NCI-H526 (cell line): ENCODE measurements at regions not wholly inside any gene's neighbourhood (a gene's known extent, or its start where the extent isn't known, plus 50 kb on each side); places are given as distances from the start of the nearest gene placed in this dataset.

Experiments
- DNase-seq, 2 experiments: peaks; one replicate each; lab custom pipeline; 2025; lab: John Stamatoyannopoulos, UW

DNA sequence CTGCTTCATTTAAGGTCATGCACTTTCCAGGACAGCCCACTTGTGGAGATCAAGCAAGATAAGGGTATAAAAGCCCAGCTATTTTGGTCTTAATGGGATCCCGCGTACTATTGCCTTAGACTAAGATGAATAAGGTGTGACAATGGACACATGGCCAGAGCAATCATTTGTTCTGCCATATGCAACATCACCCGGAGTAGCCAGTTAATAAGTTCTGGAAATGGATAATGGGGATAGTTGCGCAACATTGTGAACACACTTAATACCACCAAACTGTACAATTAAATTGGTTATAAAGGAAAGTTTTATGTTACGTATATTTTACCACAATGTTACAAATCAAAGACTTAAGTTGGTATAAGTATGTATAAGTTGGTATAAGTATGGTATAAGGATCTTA lies 674.5 kb downstream of the HDGFL1 start:
- DNase-seq = no peak

DNA sequence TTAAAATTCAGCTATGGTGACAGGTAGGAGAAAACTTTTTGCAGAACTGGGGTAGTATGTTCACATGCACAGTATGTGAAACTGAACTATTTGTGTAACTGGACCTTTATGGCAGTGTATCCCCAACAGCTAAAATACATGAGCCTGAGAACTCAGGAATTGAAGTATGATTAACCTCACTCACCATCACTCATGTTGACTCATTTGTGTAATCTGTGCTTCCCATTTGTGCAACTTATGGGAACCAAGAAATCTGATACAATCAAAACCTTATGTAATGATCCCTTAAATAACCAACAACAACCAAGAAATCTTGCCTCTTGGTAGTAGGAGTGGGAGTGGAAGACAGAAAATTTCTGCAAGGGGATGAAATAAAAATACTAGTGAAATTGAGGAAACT lies 674.9 kb downstream of the HDGFL1 start:
- DNase-seq = no peak

DNA sequence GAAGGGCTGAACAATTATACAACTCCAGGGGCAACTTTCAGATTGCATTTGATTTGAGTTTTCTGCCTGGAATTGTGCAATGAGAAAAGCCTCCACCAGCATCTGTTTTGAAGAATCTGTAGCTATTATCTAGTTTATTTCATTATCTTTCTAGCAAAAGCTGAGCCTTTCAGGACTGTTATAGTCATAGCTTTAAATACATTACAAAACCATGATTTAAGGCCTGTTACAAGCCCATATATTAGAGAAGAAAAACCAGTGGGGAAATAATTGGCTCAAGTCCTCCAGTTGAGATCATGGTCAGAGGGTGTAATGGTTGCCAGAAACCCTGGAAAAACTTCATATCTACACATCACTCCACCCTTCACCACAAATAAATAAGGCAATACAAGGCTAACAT lies 676.2 kb downstream of the HDGFL1 start:
- no peak for DNase-seq

DNA sequence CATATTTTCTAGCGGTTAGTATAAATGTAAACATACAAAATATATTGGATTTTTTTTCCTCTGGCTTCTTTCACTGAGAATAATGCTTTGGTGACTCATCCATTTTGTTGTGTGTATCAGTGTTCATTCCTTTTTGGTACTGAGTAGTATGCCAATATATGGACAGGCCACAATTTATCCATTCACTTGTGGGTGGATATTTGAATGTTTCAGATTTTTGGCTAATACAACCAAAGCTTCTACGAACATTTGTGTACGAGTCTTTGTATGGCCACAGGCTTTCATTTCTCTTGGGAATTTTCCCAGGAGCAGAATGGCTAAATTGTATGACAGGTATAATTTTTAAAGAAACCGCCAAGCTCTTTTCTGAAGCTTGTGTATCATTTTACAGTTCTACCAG lies 677.5 kb downstream of the HDGFL1 start:
- no peak for DNase-seq

DNA sequence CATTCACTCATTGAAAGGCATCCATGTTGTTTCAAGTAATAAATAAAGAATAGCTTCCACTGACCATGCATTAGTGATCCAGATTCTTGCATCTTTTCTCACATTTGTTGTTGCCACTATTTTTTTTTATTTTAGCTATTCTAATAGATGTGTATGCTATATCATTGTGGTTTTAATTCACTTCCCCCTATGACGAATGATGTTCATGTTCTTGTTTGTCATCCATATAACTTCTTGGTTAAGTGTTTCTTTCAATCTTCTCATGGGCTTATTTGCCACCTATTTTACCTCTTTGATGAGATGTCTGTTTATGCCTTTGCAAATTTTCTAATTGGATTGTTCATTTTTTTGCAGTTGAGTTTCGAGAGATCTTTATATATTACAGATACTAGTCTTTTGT lies 681.2 kb downstream of the HDGFL1 start:
- DNase-seq = no peak

GRCh38 chr6:23262864-23263263 lies 693.5 kb downstream of the HDGFL1 start:
- no peak for DNase-seq

GRCh38 chr6:23265270-23265669 lies 695.9 kb downstream of the HDGFL1 start:
- no peak for DNase-seq

DNA sequence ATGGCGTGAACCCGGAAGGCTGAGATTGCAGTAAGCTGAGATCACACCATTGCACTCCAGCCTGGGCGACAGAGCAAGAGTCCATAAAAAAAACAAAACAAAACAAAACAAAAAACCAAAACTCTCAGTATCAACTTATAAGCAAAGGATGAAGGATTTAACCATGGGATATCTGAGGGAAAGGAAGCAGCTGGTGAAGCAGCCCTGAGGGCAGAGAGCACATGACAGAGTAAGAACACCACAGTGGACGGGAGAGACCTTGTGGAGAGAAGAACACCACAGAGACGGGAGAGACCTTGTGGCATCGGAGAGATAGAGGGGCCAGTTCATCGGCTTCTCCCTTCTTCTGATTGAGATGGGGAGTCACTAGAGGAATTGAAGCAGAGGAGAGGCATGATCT lies 697.2 kb downstream of the HDGFL1 start:
- no peak for DNase-seq

DNA sequence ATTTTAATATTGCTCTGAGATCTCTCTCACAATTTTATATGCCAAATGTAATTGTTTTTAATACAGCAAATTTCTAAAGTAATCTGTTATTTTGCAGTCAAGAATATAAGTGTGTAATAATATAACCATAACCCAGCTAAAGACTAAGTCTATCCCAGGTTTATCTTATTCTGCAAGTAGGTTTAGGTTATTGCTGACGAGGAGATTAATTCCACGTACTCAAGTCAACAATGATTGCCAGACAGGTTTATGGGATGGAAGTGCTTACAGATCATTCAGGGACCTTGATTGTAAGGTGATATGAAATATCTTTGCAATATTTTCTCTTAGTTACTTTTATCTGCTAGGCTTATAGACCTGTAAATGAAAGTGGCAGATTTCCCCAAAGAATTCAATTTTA lies 698.3 kb downstream of the HDGFL1 start:
- no peak for DNase-seq

- DNase-seq = no peak
Observed at GRCh38 chr6:23268348-23268747, 699.0 kb downstream of the HDGFL1 start.

DNA sequence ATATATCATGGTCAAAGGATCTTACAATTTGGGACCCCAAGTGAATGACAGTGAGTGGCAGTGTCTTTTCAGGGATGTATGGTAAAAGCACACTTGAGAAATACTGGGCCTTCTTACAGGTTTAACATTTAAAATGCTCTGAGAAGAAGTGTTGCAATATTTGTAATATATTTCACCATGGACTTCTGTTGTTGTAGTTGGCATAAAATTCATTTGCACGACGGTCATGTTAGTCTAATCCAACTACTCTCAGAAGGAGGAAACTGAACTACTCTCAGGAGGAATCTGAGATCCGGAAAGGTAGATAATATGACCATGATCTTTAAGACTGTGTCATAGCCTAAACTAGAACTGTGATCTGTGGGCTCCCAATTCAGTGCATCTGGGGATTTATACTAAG lies 700.1 kb downstream of the HDGFL1 start:
- no peak for DNase-seq

DNA sequence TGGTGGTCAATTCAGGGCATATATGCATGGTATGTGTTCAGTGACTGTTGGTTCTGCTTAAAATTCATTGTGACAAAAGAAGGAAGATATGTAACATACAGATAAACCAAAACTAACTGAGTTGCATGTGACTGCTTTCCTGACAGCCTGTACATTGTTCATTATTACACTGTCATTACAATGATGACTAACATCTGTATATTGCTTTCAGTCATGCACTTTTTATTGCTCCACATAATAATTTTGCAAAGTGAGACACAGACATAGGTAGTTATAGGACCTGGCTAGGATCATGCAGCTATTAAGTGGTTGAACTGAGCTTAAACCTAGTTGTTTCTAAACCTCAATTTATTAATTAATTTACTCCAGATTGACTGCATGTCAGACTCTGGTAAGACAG lies 703.2 kb downstream of the HDGFL1 start:
- no peak for DNase-seq

DNA sequence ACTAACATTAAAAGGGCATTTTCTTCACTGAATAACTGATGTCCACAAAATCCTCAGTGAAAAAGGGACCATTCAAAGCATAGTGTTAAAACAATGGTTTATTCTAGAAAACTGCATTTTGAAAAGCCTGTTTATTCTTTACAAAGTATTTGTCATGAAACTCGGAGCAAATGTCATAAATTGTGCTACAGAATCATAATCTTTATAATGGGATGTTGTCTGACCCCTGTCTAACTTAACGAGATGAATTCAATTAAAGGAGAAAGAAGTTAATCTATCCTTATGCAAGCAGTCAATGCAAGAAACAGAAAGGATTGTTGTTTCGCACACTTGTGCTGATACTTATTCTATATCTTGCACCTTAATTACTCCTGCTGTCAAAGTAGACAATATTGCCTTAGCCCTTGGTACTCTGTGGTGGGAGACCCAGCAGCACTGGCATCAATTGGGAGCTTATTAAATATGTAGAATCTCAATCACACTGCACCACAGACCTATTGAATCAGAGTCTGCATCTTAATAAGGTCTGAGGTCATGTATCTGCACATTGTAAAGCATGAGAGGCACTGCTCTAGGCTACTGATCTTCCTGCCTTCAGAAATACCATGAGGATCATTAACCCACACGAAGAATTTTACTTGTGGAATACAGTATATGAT lies 708.3 kb downstream of the HDGFL1 start:
- DNase-seq = no peak

DNA sequence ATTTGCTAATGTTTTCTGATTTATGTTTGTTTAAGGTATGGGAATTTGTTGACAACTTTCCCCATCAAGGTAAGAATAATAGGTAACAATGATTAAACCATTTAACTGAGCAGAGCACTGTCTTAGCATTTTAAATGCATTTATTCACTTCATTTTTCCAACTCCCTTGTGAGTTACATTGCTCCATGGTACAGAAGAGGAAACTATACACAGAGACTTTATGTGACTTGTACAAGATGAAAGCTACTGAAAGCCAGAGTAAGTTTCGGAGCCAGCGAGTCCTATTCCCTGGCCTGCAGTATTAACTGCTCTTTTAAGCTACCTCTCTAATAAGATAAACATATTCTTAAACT lies 708.8 kb downstream of the HDGFL1 start:
- no peak for DNase-seq

DNA sequence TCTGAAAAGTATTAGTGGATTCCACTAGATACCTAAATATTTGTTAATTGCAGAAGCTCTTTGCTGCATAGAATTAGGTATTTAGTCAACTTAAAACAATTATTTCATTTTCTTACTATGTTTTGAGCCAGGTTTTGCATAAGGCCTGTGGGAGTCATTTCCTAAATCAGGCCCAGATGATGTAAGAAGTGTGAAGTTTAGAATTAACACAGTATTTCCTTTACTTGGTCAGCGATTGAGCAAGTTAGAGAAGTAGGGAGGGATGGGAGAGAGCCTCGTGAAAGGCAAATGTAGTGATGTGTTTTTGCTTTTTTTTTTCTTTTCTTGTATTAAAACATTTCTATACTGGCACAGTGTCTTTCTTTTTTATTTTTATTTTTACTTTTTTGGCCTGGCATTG lies 711.1 kb downstream of the HDGFL1 start:
- no peak for DNase-seq

GRCh38 chr6:23282252-23283021 lies 713.1 kb downstream of the HDGFL1 start:
- DNase-seq = peak; percentile 90 to 92

DNA sequence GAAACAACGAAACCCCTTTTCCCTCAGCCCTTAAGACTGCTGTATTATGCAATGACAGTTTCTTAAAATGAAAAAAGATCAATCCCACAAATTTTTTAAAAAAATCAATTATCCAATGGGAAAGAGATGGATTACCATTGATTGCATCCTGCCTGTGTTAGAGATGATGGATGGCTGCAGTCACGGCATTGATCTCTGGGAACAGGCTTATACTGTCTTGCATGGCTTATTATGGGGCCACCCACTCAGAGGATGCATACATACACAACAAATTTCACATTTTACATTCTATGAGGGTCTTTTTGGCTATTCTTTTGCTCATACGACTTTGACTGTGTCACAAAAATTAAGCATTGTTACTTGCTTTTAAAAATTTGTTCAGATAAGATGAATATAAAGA lies 724.3 kb downstream of the HDGFL1 start:
- no peak for DNase-seq

GRCh38 chr6:23301556-23301955 lies 732.2 kb downstream of the HDGFL1 start:
- DNase-seq = no peak

DNA sequence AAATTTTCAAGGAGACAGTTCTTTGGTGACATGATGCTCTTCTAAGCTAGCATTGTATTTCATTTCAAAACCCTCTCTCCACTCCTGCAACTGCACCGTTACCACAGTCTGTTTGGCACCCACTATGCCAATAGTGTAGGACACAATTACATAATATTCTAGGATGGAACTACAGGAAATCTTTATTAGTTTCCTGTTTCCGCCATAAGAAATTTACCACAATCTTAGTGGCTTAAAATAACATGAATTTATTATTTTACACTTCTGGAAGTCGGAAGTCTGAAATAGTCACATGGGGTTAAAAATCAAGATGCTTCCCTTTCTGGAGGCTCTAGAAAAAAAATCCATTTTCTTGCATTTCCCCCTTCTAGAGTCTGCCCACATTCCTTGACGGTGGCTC lies 733.1 kb downstream of the HDGFL1 start:
- no peak for DNase-seq

DNA sequence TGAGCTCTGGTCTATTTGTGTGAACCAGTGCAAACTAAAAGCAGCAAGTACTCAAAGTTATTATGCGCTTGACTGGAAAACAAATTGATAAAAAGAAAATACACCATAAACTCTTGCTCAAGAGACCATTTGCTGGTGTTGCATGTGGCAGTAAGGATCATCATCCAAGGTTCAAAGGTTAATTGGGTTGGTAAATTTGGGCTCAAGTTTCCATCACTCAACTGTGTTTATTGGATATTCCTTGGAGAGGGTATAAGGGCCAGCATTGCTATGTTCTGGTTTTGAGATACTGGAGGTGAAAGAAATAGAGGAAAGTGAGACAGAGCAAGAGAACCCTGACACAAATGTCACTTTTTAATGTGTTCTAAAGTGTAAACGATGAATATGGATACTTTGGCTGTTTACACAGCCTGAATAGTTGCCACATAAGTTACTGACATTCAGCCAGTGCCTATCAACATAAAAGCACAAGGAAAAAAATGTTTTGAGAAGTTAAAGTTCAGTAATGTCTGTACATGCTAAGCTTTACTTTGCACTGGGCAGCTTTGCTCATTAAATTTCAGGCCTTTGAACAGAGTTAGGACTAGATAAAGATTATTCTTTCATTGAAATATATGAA lies 736.1 kb downstream of the HDGFL1 start:
- DNase-seq = no peak

- DNase-seq = no peak
Observed at GRCh38 chr6:23306251-23306950, 737.0 kb downstream of the HDGFL1 start.

- no peak for DNase-seq
Observed at GRCh38 chr6:23307516-23307915, 738.1 kb downstream of the HDGFL1 start.

DNA sequence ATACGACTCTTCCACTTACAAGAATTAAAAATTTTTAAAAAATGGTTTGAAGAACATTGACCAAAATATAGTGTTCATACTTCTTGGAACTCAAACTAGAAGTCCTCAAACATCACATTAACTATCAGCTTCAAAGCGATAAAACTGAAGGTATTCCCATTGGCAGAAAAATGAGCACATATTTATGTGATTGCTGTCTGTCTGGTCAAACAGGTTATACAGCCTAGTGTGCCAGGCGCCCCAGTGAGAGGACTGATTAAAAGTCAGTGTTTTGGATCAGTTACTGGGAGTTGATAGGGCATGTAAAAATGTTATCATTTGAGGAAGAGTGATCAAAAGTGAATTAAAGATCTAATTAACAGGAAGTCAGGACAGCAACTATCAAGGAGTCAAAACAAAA lies 738.8 kb downstream of the HDGFL1 start:
- DNase-seq = no peak
